OCI-LY7 (cell line): ENCODE measurements at regions not wholly inside any gene's neighbourhood (a gene's known extent, or its start where the extent isn't known, plus 50 kb on each side); places are given as distances from the start of the nearest gene placed in this dataset.

Experiments used
- EZH2phosphoT487 ChIP-seq: fragments of 200-600 bp; sonication (generic); IDR thresholded peaks from 2 replicates; pipeline ENCODE4 v1.6.1; 2018; ENCODE audit warnings: low read depth, borderline replicate concordance, mild to moderate bottlenecking, mixed run types, antibody characterized with exemption, low read length, moderate library complexity, mixed read lengths
- TF ChIP-seq, protein P1 (sequence below): fragments of 200-600 bp; sonication (generic); conservative IDR thresholded peaks from 2 replicates; pipeline ENCODE4 v1.5.1; 2014; ENCODE audit warnings: mild to moderate bottlenecking, antibody characterized with exemption, low read length, moderate library complexity, mixed read lengths

DNA sequence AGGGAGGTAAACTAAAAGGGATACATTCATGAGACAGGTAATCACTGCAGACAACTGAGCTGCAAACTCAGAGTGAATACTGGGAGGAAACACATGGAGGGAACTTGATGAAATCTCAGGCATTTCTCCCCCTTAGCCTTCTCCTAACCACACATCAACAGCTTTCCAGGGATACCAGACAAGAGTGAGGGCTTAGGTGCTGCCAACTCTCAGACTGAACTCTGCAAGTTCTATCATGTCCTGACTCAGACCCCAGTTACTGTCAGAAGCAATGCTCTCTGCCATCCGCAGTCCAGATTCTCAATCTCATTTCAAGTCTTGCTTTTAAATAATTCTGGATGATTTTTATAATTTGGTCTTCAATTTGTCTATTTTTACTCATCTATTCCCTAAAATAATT is 267.3 kb downstream of the LTN1 start:
- TF ChIP-seq, protein P1, sequence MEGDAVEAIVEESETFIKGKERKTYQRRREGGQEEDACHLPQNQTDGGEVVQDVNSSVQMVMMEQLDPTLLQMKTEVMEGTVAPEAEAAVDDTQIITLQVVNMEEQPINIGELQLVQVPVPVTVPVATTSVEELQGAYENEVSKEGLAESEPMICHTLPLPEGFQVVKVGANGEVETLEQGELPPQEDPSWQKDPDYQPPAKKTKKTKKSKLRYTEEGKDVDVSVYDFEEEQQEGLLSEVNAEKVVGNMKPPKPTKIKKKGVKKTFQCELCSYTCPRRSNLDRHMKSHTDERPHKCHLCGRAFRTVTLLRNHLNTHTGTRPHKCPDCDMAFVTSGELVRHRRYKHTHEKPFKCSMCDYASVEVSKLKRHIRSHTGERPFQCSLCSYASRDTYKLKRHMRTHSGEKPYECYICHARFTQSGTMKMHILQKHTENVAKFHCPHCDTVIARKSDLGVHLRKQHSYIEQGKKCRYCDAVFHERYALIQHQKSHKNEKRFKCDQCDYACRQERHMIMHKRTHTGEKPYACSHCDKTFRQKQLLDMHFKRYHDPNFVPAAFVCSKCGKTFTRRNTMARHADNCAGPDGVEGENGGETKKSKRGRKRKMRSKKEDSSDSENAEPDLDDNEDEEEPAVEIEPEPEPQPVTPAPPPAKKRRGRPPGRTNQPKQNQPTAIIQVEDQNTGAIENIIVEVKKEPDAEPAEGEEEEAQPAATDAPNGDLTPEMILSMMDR, result no peak
- TF ChIP-seq EZH2phosphoT487, result no peak
